SU-DHL-6 (cell line): ENCODE measurements at regions not wholly inside any gene's neighbourhood (a gene's known extent, or its start where the extent isn't known, plus 50 kb on each side); places are given as distances from the start of the nearest gene placed in this dataset.

ENCODE experiments used
- EZH2phosphoT487 ChIP-seq: fragments of 200-600 bp; sonication (generic), shearing (Covaris generic); conservative IDR thresholded peaks from 2 replicates; pipeline ENCODE4 v1.6.1; 2018; ENCODE audit warnings: mild to moderate bottlenecking, antibody characterized with exemption, low read length, moderate library complexity, mixed read lengths
- TF ChIP-seq, protein P1 (sequence below): fragments of 200-600 bp; sonication (generic); IDR thresholded peaks from one replicate; pipeline ENCODE4 v1.5.1; 2017; ENCODE audit warnings: antibody characterized with exemption, mild to moderate bottlenecking, low read length, moderate library complexity; ENCODE audit not compliant: insufficient read depth, poor library complexity, severe bottlenecking

DNA sequence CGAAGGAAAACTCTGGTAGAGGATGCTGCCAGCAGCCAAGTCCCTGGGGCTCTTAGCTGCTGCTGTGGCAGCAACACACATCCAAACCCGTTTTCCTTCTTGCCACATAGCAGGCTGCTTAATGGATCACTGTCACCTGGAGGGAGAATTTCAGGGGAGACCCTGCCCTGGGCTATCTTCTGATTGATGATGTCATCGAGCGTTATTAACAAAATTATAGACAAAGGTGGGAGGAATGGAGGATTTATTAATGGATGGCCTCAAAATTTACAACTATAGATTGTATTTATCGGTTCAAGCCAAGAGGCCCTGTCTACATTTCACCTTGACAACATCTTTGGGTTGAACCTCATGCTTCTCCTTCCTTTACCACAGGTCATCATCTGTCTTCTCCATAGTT, 120.8 kb upstream of the PZP start:
- TF ChIP-seq, protein P1, sequence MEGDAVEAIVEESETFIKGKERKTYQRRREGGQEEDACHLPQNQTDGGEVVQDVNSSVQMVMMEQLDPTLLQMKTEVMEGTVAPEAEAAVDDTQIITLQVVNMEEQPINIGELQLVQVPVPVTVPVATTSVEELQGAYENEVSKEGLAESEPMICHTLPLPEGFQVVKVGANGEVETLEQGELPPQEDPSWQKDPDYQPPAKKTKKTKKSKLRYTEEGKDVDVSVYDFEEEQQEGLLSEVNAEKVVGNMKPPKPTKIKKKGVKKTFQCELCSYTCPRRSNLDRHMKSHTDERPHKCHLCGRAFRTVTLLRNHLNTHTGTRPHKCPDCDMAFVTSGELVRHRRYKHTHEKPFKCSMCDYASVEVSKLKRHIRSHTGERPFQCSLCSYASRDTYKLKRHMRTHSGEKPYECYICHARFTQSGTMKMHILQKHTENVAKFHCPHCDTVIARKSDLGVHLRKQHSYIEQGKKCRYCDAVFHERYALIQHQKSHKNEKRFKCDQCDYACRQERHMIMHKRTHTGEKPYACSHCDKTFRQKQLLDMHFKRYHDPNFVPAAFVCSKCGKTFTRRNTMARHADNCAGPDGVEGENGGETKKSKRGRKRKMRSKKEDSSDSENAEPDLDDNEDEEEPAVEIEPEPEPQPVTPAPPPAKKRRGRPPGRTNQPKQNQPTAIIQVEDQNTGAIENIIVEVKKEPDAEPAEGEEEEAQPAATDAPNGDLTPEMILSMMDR: no peak
- no peak for TF ChIP-seq EZH2phosphoT487
